ENCODE measurements at regions not wholly inside any gene's neighbourhood (a gene's known extent, or its start where the extent isn't known, plus 50 kb on each side); places are given as distances from the start of the nearest gene placed in this dataset.
"Not testable (repeated sequence)": the region's sequence is repeated elsewhere in the genome, so short reads cannot be mapped to it uniquely, and the experiment has no call there.

GRCh38 chr6:121697921-121698320 lies 262.5 kb downstream of the GJA1 start:
- no peak for DNase-seq

GRCh38 chr6:121698617-121699016 lies 263.2 kb downstream of the GJA1 start:
- no peak for DNase-seq

GRCh38 chr6:121703129-121703528 lies 267.7 kb downstream of the GJA1 start:
- DNase-seq: not testable (repeated sequence)

- DNase-seq: no peak
Measured at GRCh38 chr6:121711472-121711871, 276.0 kb downstream of the GJA1 start.

GRCh38 chr6:121717686-121718085 lies 282.2 kb downstream of the GJA1 start:
- DNase-seq: no peak

GRCh38 chr6:121720867-121721266 lies 285.4 kb downstream of the GJA1 start:
- DNase-seq: not testable (repeated sequence)

GRCh38 chr6:121723623-121724022 lies 288.2 kb downstream of the GJA1 start:
- DNase-seq: no peak

GRCh38 chr6:121724576-121724975 lies 289.1 kb downstream of the GJA1 start:
- no peak for DNase-seq

- no peak for DNase-seq
Measured at GRCh38 chr6:121726596-121726995, 291.1 kb downstream of the GJA1 start.

GRCh38 chr6:121730616-121731015 lies 295.2 kb downstream of the GJA1 start:
- no peak for DNase-seq

GRCh38 chr6:121731381-121731780 lies 295.9 kb downstream of the GJA1 start:
- no peak for DNase-seq

- DNase-seq: no peak
Measured at GRCh38 chr6:121732641-121733040, 297.2 kb downstream of the GJA1 start.

GRCh38 chr6:121733234-121733633 lies 297.8 kb downstream of the GJA1 start:
- no peak for DNase-seq

- not testable (repeated sequence) for DNase-seq
Measured at GRCh38 chr6:121740188-121740587, 304.7 kb downstream of the GJA1 start.

GRCh38 chr6:121743691-121744090 lies 308.2 kb downstream of the GJA1 start:
- no peak for DNase-seq

- peak; percentile 60 for DNase-seq
Measured at GRCh38 chr6:121748376-121748775, 312.9 kb downstream of the GJA1 start.

GRCh38 chr6:121748850-121749249 lies 313.4 kb downstream of the GJA1 start:
- peak; percentile 60 for DNase-seq

GRCh38 chr6:121755485-121755884 lies 320.0 kb downstream of the GJA1 start:
- no peak for DNase-seq

GRCh38 chr6:121756666-121757065 lies 321.2 kb downstream of the GJA1 start:
- DNase-seq: no peak

GRCh38 chr6:121759370-121759769 lies 323.9 kb downstream of the GJA1 start:
- peak; percentile 63 for DNase-seq

- DNase-seq: no peak
Measured at GRCh38 chr6:121760191-121760590, 324.7 kb downstream of the GJA1 start.

- no peak for DNase-seq
Measured at GRCh38 chr6:121760745-121761144, 325.3 kb downstream of the GJA1 start.

- DNase-seq: no peak
Measured at GRCh38 chr6:121764493-121764892, 329.0 kb downstream of the GJA1 start.

GRCh38 chr6:121765060-121765459 lies 329.6 kb downstream of the GJA1 start:
- DNase-seq: no peak

GRCh38 chr6:121767211-121767610 lies 331.8 kb downstream of the GJA1 start:
- no peak for DNase-seq

- no peak for DNase-seq
Measured at GRCh38 chr6:121770943-121771342, 335.5 kb downstream of the GJA1 start.

Measured in OCI-M1 (cell line).